Common myeloid progenitor, CD34-positive (primary cell): ENCODE measurements at regions not wholly inside any gene's neighbourhood (a gene's known extent, or its start where the extent isn't known, plus 50 kb on each side); places are given as distances from the start of the nearest gene placed in this dataset.

Experiments
- CTCF ChIA-PET: fragments of 350-600 bp; sonication (Branson Sonifier 250); formaldehyde crosslinking; loops from one replicate; lab custom pipeline; 2021; ENCODE audit warnings: antibody characterized with exemption; lab: Charles Lee
- POLR2A ChIA-PET: fragments of 350-600 bp; sonication (Branson Sonifier 250); formaldehyde crosslinking; loops from one replicate; lab custom pipeline; 2021; ENCODE audit warnings: antibody characterized with exemption; lab: Charles Lee
- DNase-seq, 3 donors: peaks; one replicate each; pipeline versions ENCODE4 v3.0.0 to v3.0.0-alpha.2; 2013
- H3K27ac ChIP-seq, 2 experiments: 1 replicate in 1 of 2; 2 replicates in 1 of 2; pipeline ENCODE4 v1.7.0; 2013; ENCODE audit warnings: inconsistent platforms in 2 of 2, low read length in 2 of 2, mild to moderate bottlenecking in 2 of 2, low read depth in 1 of 2, moderate library complexity in 1 of 2; ENCODE audit not compliant: severe bottlenecking in 2 of 2, insufficient read depth in 1 of 2, poor library complexity in 1 of 2
- H3K27me3 ChIP-seq, 5 experiments: replicated peaks in 2 of 5; 1 replicate in 3 of 5; 2 replicates in 2 of 5; pipeline versions ENCODE4 v1.6.1 to v1.7.0; 2013; ENCODE audit warnings: low read length in 4 of 5, mild to moderate bottlenecking in 2 of 5, moderate library complexity in 2 of 5, inconsistent platforms in 1 of 5; ENCODE audit not compliant: insufficient read depth in 5 of 5, control insufficient read depth in 4 of 5
- H3K36me3 ChIP-seq, 4 experiments: 1 replicate in 2 of 4; 2 replicates in 2 of 4; pipeline versions ENCODE4 v1.6.1 to v1.7.0; 2013; ENCODE audit warnings: low read length in 3 of 4, control low read depth in 1 of 4, mild to moderate bottlenecking in 1 of 4; ENCODE audit not compliant: control insufficient read depth in 4 of 4, insufficient read depth in 4 of 4
- H3K4me1 ChIP-seq, 4 experiments: 1 replicate in 3 of 4; 2 replicates in 1 of 4; pipeline versions ENCODE4 v1.6.1 to v1.7.1; 2013; ENCODE audit warnings: low read length in 3 of 4, mild to moderate bottlenecking in 3 of 4, control low read depth in 1 of 4, inconsistent platforms in 1 of 4, moderate library complexity in 1 of 4; ENCODE audit not compliant: control insufficient read depth in 4 of 4, insufficient read depth in 4 of 4; ENCODE audit errors: control extremely low read depth in 1 of 4
- H3K4me3 ChIP-seq, 7 experiments: 1 replicate in 4 of 7; 2 replicates in 3 of 7; pipeline versions ENCODE4 v1.5.1 to v1.7.0; 2013; ENCODE audit warnings: mild to moderate bottlenecking in 7 of 7, low read length in 6 of 7, moderate library complexity in 6 of 7, inconsistent platforms in 2 of 7, low read depth in 2 of 7, control low read depth in 1 of 7; ENCODE audit not compliant: insufficient read depth in 4 of 7, control insufficient read depth in 1 of 7; ENCODE audit errors: extremely low read depth in 1 of 7
- H3K9me3 ChIP-seq, 5 experiments: 1 replicate in 4 of 5; 2 replicates in 1 of 5; pipeline versions ENCODE4 v1.6.1 to v1.7.1; 2013; ENCODE audit warnings: low read length in 4 of 5, mild to moderate bottlenecking in 2 of 5, inconsistent platforms in 1 of 5, low read depth in 1 of 5, moderate library complexity in 1 of 5; ENCODE audit not compliant: control insufficient read depth in 4 of 5, insufficient read depth in 2 of 5; ENCODE audit errors: control extremely low read depth in 1 of 5
- WGBS: methylation state at CpG from one replicate; pipeline ENCODE4 v1.1.5; 2013; ENCODE audit not compliant: insufficient coverage; 5-methylcytosine and 5-hydroxymethylcytosine counted together

DNA sequence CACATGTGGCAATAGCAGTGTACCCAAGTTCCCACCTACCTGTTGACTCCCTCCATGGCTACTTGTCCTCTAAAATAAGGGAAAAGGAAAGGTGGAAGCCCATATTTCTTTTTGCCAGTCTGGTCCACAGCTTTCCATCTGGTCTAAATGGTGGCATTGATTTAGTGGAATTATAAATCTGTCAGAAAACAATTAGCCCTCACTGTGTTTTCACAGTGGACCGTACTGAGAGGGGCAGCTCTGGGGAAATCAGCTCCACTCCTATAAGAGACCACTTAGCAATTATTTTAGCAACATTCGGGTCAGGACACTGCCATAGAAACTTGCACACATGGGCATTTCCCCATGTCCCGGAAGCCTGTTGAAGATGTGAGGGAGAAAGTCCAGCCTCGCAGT lies 653.4 kb upstream of the MARCKS start:
- Histone ChIP-seq H3K9me3 (no peaks in the 10 kb centered on the region), H3K4me1 (no peaks in the 10 kb centered on the region), H3K27ac (no peak overlapping the region), H3K27me3 (no peaks in the 10 kb centered on the region), H3K36me3 (no peaks in the 10 kb centered on the region), H3K4me3 (no peak overlapping the region)
- ChIA-PET POLR2A (no interaction called here), CTCF (no interaction called here)
- DNase-seq = no peak
- no CpG with 5 or more reads among the region's 4 CpGs for WGBS

DNA sequence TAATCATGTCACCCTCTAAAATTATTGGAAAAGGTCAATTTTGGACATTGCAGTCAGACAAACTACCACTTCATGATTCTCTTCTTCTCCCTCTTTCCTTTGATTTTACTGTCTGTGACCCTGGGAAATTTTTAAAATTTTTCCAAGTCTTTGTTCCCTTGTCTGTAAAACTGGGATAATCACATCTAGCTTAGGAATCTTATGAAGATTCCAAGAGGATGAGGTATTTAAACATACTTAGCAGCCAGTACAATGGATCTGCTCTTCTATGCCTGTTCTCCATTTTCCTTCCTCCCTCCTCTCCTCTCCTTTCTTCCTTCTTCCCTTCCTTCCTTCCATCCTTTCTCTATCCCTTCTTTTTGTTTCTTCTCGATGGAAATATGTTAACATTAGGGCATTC lies 651.6 kb upstream of the MARCKS start:
- POLR2A ChIA-PET = no interaction called here
- DNase-seq = no peak
- CTCF ChIA-PET = no interaction called here
- Histone ChIP-seq H3K4me3 (no peak overlapping the region), H3K36me3 (no peaks in the 10 kb centered on the region), H3K27ac (no peak overlapping the region), H3K9me3 (no peaks in the 10 kb centered on the region), H3K4me1 (no peaks in the 10 kb centered on the region), H3K27me3 (no peaks in the 10 kb centered on the region)
- no CpG with 5 or more reads among the region's 1 CpG for WGBS

DNA sequence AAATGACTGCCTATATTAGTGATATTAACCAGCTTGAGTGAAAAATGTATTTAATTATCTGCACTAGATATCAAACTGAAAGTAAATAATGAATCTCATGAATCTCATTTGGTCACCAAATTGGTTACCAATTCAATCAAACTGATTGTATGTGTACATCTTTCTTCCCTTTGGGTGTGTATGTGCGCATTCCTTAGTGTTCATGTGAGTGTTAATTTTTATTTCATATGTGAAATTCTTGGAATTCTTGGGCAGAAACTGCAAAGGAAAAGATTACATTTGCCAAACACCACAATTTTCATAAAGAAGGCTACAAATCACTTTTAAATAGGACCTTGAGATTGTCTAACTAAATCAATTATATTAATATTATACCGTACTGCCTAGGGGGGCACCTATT lies 648.4 kb upstream of the MARCKS start:
- no peaks in the 10 kb centered on the region for H3K36me3 ChIP-seq
- no peaks in the 10 kb centered on the region for H3K27me3 ChIP-seq
- DNase-seq = no peak
- no peaks in the 10 kb centered on the region for H3K4me1 ChIP-seq
- no peaks in the 10 kb centered on the region for H3K9me3 ChIP-seq
- H3K27ac ChIP-seq = no peak overlapping the region
- ChIA-PET POLR2A (no interaction called here), CTCF (no interaction called here)
- no peak overlapping the region for H3K4me3 ChIP-seq
- no CpG with 5 or more reads among the region's 2 CpGs for WGBS

DNA sequence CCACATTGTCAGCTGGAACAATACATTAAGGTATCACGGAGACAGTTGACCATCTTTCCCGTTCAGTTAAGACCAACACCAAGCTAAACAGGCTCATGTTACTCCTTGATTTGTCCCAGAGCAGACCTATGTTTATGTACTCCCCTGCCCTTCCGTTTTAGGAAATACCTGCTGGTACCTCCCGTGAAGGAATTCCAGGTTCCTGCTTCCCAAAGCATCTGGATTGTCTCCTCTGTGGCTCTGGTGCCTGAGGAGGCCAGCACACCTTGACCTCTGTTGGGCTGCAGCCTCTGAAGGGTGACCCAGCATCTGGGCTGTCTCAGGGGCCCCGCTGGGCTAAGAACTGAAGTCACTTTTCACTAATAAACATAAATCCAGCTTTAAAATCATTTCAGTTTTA lies 647.8 kb upstream of the MARCKS start:
- H3K9me3 ChIP-seq = no peaks in the 10 kb centered on the region
- no peak overlapping the region for H3K27ac ChIP-seq
- no peaks in the 10 kb centered on the region for H3K27me3 ChIP-seq
- ChIA-PET POLR2A (no interaction called here), CTCF (no interaction called here)
- no peak for DNase-seq
- H3K36me3 ChIP-seq = no peaks in the 10 kb centered on the region
- H3K4me3 ChIP-seq = no peak overlapping the region
- WGBS = 100% methylated on average over 4 of the region's 5 CpGs
- H3K4me1 ChIP-seq = no peaks in the 10 kb centered on the region

DNA sequence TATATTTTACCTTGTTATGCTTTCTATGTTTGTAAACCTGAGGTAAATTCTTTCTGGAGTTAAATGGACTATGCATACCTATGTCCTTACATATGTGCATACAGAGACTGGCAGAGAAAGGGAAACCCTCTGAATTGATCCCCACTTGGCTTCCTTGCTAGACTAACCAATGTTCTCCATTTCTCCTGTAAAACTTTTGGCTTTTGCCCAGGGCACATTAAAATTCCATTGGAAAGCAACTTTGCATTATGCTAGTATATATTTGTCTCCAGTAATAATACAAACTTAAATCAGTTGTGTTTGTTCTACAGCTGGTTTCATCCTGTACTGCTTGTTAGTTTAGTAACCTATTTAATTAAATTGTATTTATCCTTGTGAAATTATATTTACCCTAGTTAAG lies 646.0 kb upstream of the MARCKS start:
- POLR2A ChIA-PET = no interaction called here
- no peaks in the 10 kb centered on the region for H3K4me1 ChIP-seq
- H3K4me3 ChIP-seq = no peak overlapping the region
- CTCF ChIA-PET = no interaction called here
- no peaks in the 10 kb centered on the region for H3K27me3 ChIP-seq
- no peak for DNase-seq
- H3K27ac ChIP-seq = no peak overlapping the region
- peaks cover 0 to 3% (median 0%) of the 10 kb centered on the region in 5 experiments for H3K9me3 ChIP-seq
- H3K36me3 ChIP-seq = no peaks in the 10 kb centered on the region

DNA sequence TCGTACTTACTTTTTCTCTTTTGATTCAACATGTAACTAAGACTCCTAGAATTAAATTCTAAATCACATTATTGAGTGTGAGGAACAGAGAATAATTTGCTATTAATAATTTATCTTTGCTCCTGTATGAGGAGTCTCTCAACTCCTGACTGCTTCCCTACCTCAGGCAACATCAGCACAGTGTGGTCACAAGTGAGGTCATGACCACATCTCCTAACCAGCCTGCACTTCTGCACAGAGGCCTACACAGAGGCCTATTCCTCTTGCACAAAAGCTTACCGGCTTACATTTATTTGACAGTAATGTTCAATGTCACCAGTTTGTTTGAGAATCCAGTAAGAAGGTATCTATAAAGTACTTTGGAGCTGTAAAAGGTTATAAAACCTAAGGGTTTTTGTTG lies 637.4 kb upstream of the MARCKS start:
- Histone ChIP-seq H3K27ac (no peak overlapping the region), H3K4me1 (peaks cover 0 to 5% (median 0%) of the 10 kb centered on the region in 4 experiments), H3K9me3 (peaks cover 0 to 3% (median 0%) of the 10 kb centered on the region in 5 experiments), H3K27me3 (no peaks in the 10 kb centered on the region), H3K36me3 (no peaks in the 10 kb centered on the region), H3K4me3 (no peak overlapping the region)
- peak in 2 of 3 donors; percentile 15 to 22 for DNase-seq
- WGBS = no CpG with 5 or more reads among the region's 2 CpGs
- POLR2A ChIA-PET = no interaction called here
- CTCF ChIA-PET = no interaction called here

DNA sequence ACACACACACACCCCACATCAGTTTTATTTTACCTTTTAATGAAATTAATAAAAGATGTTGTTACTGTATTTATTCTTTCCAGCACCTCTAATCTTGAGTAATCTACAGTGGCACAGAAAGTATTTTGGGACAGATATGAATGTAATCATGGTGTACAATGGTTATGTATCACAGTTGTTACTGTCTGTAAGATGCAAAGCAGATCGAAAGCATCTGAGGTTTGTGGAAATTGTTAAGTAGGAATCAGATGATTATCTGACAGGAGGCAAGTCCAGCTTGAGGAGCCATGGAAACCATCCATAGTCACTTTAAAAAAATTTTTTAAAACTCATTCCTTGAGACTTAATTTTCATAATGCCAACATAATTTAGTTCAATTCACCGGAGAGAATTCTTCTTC lies 636.3 kb upstream of the MARCKS start:
- CTCF ChIA-PET = no interaction called here
- Histone ChIP-seq H3K36me3 (no peaks in the 10 kb centered on the region), H3K9me3 (peaks cover 0 to 4% (median 0%) of the 10 kb centered on the region in 5 experiments), H3K4me3 (no peak overlapping the region), H3K4me1 (peaks cover 0 to 5% (median 0%) of the 10 kb centered on the region in 4 experiments), H3K27ac (no peak overlapping the region), H3K27me3 (no peaks in the 10 kb centered on the region)
- POLR2A ChIA-PET = no interaction called here
- DNase-seq = no peak
- 100% methylated on average over 1 of the region's 2 CpGs for WGBS
